BJ (cell line): ENCODE measurements at regions not wholly inside any gene's neighbourhood (a gene's known extent, or its start where the extent isn't known, plus 50 kb on each side); places are given as distances from the start of the nearest gene placed in this dataset.

ENCODE experiments used
- CTCF ChIA-PET: fragments of 350-600 bp; formaldehyde crosslinking; extraction: SDS; loops from one replicate; lab custom pipeline; 2021; ENCODE audit warnings: antibody characterized with exemption, inconsistent platforms; lab: Yijun Ruan, JAX
- POLR2A ChIA-PET: fragments of 300-600 bp; sonication (Branson Sonifier 250); formaldehyde crosslinking; extraction: SDS; loops from one replicate; lab custom pipeline; 2021; ENCODE audit warnings: antibody characterized with exemption; lab: Charles Lee
- DNase-seq: peaks from one replicate; pipeline ENCODE4 v3.0.0-alpha.2; 2011; ENCODE audit warnings: low read depth
- H3K27me3 ChIP-seq: 2 replicates; pipeline ENCODE4 v1.6.0; 2011; ENCODE audit warnings: low read length; ENCODE audit not compliant: control insufficient read depth, insufficient read depth
- H3K36me3 ChIP-seq: 2 replicates; pipeline ENCODE4 v1.5.1; 2011; ENCODE audit warnings: low read length; ENCODE audit not compliant: control insufficient read depth, insufficient read depth
- H3K4me3 ChIP-seq: 2 replicates; pipeline ENCODE4 v1.5.1; 2011; ENCODE audit warnings: low read depth, mild to moderate bottlenecking, control low read depth, low read length
- TF ChIP-seq, protein P1 (sequence below): IDR thresholded peaks from 2 replicates; pipeline ENCODE4 v1.5.1; 2011; ENCODE audit warnings: low read depth, mild to moderate bottlenecking, control low read depth, inconsistent platforms, low read length, moderate library complexity; ENCODE audit not compliant: insufficient read depth

GRCh38 chr1:219812086-219812485 is 116.3 kb downstream of the SLC30A10 start:
- DNase-seq, result no peak
- Histone ChIP-seq H3K36me3 (no peaks in the 10 kb centered on the region), H3K27me3 (peaks cover 10% of the 10 kb centered on the region), H3K4me3 (no peak overlapping the region)
- TF ChIP-seq, protein P1, sequence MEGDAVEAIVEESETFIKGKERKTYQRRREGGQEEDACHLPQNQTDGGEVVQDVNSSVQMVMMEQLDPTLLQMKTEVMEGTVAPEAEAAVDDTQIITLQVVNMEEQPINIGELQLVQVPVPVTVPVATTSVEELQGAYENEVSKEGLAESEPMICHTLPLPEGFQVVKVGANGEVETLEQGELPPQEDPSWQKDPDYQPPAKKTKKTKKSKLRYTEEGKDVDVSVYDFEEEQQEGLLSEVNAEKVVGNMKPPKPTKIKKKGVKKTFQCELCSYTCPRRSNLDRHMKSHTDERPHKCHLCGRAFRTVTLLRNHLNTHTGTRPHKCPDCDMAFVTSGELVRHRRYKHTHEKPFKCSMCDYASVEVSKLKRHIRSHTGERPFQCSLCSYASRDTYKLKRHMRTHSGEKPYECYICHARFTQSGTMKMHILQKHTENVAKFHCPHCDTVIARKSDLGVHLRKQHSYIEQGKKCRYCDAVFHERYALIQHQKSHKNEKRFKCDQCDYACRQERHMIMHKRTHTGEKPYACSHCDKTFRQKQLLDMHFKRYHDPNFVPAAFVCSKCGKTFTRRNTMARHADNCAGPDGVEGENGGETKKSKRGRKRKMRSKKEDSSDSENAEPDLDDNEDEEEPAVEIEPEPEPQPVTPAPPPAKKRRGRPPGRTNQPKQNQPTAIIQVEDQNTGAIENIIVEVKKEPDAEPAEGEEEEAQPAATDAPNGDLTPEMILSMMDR, result no peak
- CTCF ChIA-PET, result interaction anchor here (0.9 to 1.9 kb wide), 7 partner anchors 10 to 1483 kb away, joined by 3 to 11 read pairs (median 3); no protein-coding TSS in a partner anchor
- POLR2A ChIA-PET, result no interaction called here

GRCh38 chr1:219810451-219810850 is 117.9 kb downstream of the SLC30A10 start:
- TF ChIP-seq, protein P1, result no peak
- H3K36me3 ChIP-seq, result no peaks in the 10 kb centered on the region
- H3K27me3 ChIP-seq, result peaks cover 6% of the 10 kb centered on the region
- ChIA-PET POLR2A (interaction anchor here (0.5 kb wide), 1 partner anchor 71 kb away, joined by 4 read pairs; no protein-coding TSS in a partner anchor), CTCF (no interaction called here)
- H3K4me3 ChIP-seq, result no peak overlapping the region
- DNase-seq, result no peak

GRCh38 chr1:219808790-219809189 is 119.6 kb downstream of the SLC30A10 start:
- TF ChIP-seq, protein P1, result no peak
- Histone ChIP-seq H3K36me3 (no peaks in the 10 kb centered on the region), H3K27me3 (peaks cover 2% of the 10 kb centered on the region; the same call in 1 of the 2 replicates), H3K4me3 (no peak overlapping the region)
- no peak for DNase-seq
- ChIA-PET POLR2A (no interaction called here), CTCF (interaction anchor here (0.6 to 1.2 kb wide), 3 partner anchors 12 to 148 kb away, joined by 3 read pairs; no protein-coding TSS in a partner anchor)

DNA sequence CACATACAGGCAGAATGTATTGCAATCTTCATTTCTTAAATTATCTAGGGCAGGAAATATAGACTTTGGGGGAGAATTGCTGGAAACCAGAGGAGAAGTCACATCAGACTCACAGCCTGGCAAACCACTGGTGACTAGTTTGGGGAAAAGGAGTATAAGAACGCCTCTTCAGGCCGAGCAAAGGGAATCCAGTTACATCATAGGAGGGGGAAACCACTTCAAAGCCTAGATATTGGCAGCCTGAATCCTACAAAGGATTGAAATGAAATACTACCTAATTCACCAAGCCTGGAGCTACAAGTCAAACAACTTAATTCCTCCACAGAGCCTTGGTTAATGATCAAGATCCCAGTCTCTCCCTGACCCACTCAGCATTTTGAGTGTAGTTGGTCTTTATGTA is 121.7 kb downstream of the SLC30A10 start:
- Histone ChIP-seq H3K4me3 (no peak overlapping the region), H3K36me3 (no peaks in the 10 kb centered on the region), H3K27me3 (peaks cover 2% of the 10 kb centered on the region; the same call in 1 of the 2 replicates)
- ChIA-PET POLR2A (interaction anchor here (0.6 kb wide), 1 partner anchor 14 kb away, joined by 4 read pairs; no protein-coding TSS in a partner anchor), CTCF (interaction anchor here (0.5 to 0.6 kb wide), 3 partner anchors 10 to 1511 kb away, joined by 3 read pairs; no protein-coding TSS in a partner anchor)
- TF ChIP-seq, protein P1, result no peak
- DNase-seq, result no peak

DNA sequence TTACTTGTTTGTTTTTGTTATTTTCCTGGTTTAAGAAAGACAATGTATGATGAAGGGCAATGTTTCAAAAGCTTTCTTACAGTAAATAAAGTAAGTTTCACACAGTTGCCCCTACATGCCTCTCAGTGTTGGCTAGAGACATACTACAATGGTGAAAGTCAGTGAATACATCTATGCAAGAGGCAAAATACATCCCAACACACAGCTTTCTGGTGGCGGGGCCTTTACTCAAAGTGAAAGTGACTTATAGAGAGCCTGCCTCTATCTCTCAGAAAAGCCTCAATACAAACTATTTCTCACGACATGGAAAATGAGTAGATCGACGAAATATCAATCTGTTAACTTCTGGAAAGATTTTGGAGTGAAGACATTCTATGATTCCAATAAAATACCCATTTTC is 122.3 kb downstream of the SLC30A10 start:
- Histone ChIP-seq H3K4me3 (no peak overlapping the region), H3K36me3 (no peaks in the 10 kb centered on the region), H3K27me3 (peaks cover 2% of the 10 kb centered on the region; the same call in 1 of the 2 replicates)
- TF ChIP-seq, protein P1, result no peak
- ChIA-PET CTCF (interaction anchor here (0.5 kb wide), 1 partner anchor 1511 kb away, joined by 3 read pairs; no protein-coding TSS in a partner anchor), POLR2A (no interaction called here)
- DNase-seq, result no peak
